Astrocyte (in vitro differentiated cells and primary cell): ENCODE measurements at regions not wholly inside any gene's neighbourhood (a gene's known extent, or its start where the extent isn't known, plus 50 kb on each side); places are given as distances from the start of the nearest gene placed in this dataset.

Source experiments
- EZH2 ChIP-seq: IDR thresholded peaks from 2 replicates; pipeline ENCODE4 v1.6.1; 2012; ENCODE audit warnings: mild to moderate bottlenecking, low read length, inconsistent platforms; ENCODE audit not compliant: insufficient read depth
- TF ChIP-seq, protein P1 (sequence below): IDR thresholded peaks from 2 replicates; pipeline ENCODE4 v1.5.1; 2011; ENCODE audit warnings: low read depth, mild to moderate bottlenecking, inconsistent platforms, low read length, moderate library complexity; ENCODE audit not compliant: insufficient read depth

GRCh38 chr6:78363688-78364087 lies 503.7 kb upstream of the IRAK1BP1 start:
- TF ChIP-seq, protein P1, sequence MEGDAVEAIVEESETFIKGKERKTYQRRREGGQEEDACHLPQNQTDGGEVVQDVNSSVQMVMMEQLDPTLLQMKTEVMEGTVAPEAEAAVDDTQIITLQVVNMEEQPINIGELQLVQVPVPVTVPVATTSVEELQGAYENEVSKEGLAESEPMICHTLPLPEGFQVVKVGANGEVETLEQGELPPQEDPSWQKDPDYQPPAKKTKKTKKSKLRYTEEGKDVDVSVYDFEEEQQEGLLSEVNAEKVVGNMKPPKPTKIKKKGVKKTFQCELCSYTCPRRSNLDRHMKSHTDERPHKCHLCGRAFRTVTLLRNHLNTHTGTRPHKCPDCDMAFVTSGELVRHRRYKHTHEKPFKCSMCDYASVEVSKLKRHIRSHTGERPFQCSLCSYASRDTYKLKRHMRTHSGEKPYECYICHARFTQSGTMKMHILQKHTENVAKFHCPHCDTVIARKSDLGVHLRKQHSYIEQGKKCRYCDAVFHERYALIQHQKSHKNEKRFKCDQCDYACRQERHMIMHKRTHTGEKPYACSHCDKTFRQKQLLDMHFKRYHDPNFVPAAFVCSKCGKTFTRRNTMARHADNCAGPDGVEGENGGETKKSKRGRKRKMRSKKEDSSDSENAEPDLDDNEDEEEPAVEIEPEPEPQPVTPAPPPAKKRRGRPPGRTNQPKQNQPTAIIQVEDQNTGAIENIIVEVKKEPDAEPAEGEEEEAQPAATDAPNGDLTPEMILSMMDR, result no peak
- no peak for TF ChIP-seq EZH2
